GM18867 (cell line): ENCODE measurements at regions not wholly inside any gene's neighbourhood (a gene's known extent, or its start where the extent isn't known, plus 50 kb on each side); places are given as distances from the start of the nearest gene placed in this dataset.
A peak's percentile ranks its signal among the peaks of the same experiment; 100 is the strongest.

ENCODE experiments used
- ATAC-seq: cut with Tn5 transposase; IDR thresholded peaks from one replicate; pipeline ENCODE4 v1.9.1; 2021; ENCODE audit warnings: mild to moderate bottlenecking, moderate library complexity; ENCODE audit not compliant: unreplicated experiment

DNA sequence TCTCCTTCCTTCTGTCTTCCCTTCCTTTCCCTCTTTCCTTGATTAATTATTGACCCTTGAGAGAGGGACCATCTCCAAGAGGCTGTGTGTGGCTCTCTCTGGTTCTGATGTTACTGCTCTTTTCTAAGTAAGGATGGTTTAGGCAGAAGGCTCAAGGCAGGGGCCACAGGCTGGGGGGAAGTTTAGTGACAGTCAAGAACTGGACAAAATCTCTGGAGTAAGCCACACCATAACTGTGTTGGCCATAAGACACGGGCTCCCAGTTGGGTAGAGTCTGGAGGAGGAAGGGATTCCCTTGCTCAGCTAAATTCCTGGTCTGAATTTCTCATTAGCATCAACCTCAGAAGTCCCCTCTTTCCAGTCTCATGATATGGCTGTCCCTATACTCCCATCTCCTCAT lies 74.7 kb downstream of the BUD13 start:
- ATAC-seq = no peak

DNA sequence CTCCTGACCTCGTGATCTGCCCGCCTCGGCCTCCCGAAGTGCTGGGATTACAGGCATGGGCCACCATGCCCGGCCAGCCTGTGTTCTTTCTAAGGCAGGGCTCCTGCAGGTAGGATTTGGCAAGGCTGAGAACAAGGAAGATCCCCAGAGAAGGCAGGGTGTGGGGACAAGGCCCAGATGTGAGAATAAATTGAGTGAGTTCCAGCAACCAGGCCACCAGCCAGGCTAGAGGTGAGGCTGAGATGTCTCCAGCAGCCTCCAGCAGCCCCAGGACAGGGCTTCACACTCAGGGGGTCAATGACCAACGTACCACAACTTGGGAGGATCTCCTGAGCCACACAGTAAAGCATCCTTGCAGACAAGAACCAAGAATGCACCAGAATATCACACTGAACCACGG lies 75.1 kb downstream of the BUD13 start:
- ATAC-seq = no peak

DNA sequence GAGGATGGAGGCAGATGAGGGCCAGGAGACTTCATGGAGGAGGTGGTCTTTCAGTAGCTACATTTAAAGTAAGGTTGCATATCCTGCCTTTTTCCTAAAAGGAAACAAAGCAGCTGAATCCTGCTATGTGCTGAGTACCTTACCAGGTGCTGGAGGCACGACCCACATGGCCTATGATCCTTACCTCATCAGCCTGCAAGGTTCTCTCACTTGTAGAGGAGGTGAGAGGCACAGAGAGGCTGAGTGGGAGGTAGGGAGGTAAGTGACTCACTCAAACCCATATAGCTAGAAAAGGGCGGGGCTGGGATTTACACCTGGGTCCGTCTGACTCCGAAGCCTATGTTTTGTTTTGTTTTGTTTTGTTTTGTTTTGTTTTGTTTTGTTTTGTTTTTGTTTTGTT lies 75.8 kb downstream of the BUD13 start:
- no peak for ATAC-seq

DNA sequence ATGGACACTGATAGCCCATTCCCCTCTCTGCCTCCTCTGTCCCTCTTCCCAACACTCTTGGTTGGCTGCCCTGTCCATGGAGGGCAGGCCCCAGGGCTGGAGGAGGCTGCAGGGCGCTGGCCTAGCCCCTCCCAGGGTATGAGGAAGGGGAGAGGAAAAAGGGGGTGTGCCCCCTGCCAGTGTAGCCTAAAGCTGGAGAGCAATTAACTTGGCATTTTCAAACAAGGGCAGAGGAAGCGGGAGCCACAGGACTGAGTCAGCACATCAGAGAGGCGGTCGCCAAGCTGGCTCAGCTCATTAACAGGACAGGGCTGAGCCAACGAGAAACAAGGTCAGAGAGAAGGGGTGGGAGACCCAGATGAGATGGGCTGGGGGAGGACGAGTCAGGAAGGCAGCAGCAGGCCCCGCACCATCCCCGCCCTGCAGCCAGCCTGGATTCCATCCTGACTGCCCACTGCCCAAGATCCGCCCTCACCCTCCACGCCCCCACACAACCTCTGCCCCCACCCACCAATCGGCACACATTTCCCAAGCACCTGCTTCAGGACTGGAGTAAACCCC lies 76.3 kb downstream of the BUD13 start:
- no peak for ATAC-seq

GRCh38 chr11:116695657-116696254 lies 77.0 kb downstream of the BUD13 start:
- no peak for ATAC-seq

DNA sequence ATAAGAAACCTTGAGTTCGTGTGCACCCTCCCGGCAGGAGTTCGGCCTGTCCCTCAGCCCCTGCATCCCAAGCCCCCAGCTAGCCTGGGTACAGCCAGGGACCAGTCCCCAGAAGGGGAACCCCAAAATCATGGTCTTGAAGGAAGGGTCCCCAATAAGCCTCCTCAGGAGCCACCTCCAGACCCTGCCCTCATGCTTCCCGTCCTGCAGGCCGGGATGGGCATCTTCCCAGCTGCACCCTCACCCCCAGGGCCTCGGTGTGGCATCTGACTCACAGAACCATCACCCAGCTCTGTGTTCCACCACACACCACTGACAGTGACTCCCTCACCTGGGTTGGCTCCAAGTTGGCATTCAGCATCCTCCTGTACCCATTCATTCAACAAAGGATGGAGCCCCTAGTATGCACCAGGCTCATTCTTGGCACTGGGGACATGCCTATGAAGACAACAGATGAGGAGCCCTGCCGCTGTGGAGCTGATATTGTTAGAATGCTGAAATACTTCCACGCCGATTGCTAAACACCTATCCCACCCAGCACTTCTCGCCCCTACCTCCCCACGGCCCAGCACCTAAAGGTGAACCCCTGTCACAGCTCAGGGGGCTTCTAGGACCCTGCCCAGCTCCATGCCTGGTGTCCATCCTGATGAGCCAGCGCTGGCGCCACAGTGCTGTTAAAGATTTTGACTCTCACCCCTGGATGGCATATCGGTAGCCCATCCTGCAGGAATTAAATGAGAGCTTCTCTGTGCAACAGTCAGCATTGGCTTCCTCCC lies 77.8 kb downstream of the BUD13 start:
- ATAC-seq = no peak

DNA sequence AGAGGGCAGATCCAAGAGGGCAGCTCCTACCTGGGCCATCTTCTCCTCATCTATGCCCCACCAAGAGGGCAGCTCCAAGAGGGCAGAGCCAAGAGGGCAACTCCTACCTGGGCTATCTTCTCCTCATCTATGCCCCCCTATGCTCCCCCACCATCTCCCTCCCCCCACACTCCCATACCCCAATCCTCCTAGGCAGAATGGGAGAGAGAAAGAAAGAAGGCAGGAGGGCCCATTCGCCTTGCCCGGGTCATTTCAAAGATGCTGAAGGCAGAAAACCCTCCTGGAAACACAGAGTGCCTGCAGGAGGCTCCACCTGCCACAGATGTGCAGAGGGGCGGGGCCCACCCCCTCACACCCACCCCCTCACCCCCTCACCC lies 78.5 kb downstream of the BUD13 start:
- ATAC-seq = no peak

- no peak for ATAC-seq
These were observed 79.0 kb downstream of the BUD13 start for GRCh38 chr11:116693593-116694348.

- no peak for ATAC-seq
These were observed 79.7 kb downstream of the BUD13 start for GRCh38 chr11:116693102-116693570.

GRCh38 chr11:116692318-116693101 lies 80.3 kb downstream of the BUD13 start:
- ATAC-seq = no peak

- peak; percentile 77 for ATAC-seq
These were observed 81.0 kb downstream of the BUD13 start for GRCh38 chr11:116691771-116692177.

- no peak for ATAC-seq
These were observed 82.2 kb downstream of the BUD13 start for GRCh38 chr11:116690611-116691010.

GRCh38 chr11:116689413-116690127 lies 83.2 kb downstream of the BUD13 start:
- no peak for ATAC-seq

DNA sequence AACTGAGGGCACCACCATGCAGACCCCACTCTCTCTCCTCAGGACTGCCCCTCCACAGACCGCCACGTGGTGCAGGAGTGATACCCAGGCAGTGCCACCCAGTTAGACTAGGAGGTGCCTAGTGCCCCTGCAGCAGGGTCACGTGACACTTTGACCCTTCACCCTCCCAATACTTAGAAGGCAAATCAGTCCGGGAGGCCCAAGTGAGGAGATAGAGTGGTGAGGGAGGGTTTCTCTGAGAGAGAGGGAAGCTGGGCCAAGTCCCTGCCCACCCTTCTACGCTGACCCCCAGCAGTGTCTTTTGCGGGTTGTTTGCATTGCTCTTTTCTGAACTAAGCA lies 84.6 kb downstream of the BUD13 start:
- ATAC-seq = no peak

DNA sequence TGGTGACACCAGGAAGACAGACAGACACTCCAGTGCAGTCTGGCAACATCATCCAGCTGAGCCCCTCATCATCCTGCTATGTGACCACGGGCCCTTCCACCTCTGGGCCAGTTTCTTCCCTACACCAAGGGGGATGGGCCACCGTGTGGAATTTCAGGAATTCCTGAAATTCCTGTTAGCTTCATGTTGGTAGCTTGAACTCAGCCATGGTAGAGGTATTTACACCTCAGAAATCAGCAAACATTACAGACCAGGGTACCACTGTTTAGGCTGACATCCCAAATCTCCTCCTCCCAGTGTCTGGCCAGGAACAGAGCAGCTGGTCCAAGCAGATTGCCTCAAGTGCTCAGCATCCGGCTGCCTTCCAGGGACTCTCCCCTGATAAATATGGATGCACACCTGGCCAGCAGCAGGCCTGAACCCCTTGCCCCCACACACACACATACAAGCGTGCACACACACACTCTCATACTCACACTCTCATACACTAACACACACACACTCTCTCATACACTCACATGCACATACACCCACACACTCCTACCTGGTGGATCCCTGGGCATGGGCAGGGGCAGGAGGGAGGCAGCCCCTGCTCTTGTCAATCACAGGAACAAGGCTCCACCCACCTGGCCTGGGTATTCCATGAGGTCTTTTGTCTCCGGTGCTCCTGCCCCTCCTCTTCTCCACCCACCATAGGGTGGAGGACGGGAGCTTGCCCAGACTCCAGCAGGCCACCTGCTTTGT lies 85.2 kb downstream of the BUD13 start:
- ATAC-seq = no peak

GRCh38 chr11:116686866-116687265 lies 85.9 kb downstream of the BUD13 start:
- no peak for ATAC-seq

- no peak for ATAC-seq
These were observed 88.8 kb downstream of the BUD13 start for GRCh38 chr11:116683982-116684381.

- ATAC-seq = no peak
These were observed 92.2 kb downstream of the BUD13 start for GRCh38 chr11:116680349-116681125.

DNA sequence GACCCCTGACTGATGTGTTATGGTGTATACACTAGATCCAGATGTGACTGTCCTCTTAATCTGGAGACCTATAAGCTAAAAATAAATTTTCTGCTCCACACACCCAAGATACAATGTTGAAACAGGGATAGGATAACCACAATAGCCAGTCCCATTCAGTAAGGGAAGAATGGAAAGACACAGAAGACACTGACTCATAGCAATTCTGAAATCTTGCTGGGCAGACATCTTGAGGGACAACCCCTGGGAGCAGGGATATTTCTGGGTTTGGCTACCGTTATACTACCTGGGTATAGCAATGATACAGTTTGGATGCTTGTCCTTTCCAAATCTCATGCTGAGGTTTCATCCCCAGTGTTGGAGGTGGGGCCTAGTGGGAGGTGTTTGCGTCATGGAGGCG lies 93.9 kb downstream of the BUD13 start:
- ATAC-seq = no peak
